A673 (cell line): ENCODE measurements at regions not wholly inside any gene's neighbourhood (a gene's known extent, or its start where the extent isn't known, plus 50 kb on each side); places are given as distances from the start of the nearest gene placed in this dataset.

Experiments
- BruUV-seq: library from RNA; stranded (reverse); fragments of 400-500 nt; replicated peaks from 2 replicates; lab custom pipeline; 2021; lab: Mats Ljungman, UMichigan
- CTCF ChIA-PET: fragments of 300-600 bp; sonication (Branson Sonifier 250); formaldehyde crosslinking; loops from one replicate; lab custom pipeline; 2022; ENCODE audit warnings: antibody characterized with exemption; lab: Charles Lee
- POLR2A ChIA-PET: fragments of 300-600 bp; sonication (Branson Sonifier 250); formaldehyde crosslinking; loops from one replicate; lab custom pipeline; 2022; ENCODE audit warnings: antibody characterized with exemption; ENCODE audit not compliant: low non-redundant PET; lab: Charles Lee
- DNase-seq: peaks from one replicate; pipeline ENCODE4 v3.0.0-alpha.2; 2015; ENCODE audit warnings: low spot score
- H3K27ac ChIP-seq: fragments of 200-600 bp; sonication (generic); 2 replicates; pipeline ENCODE4 v1.5.1; 2016; ENCODE audit warnings: mixed run types, low read depth, mild to moderate bottlenecking, mixed read lengths, antibody characterized with exemption, low read length; ENCODE audit not compliant: poor library complexity, severe bottlenecking
- H3K27me3 ChIP-seq: fragments of 200-600 bp; sonication (generic); replicated peaks from 2 replicates; pipeline ENCODE4 v1.6.1; 2017; ENCODE audit warnings: mixed run types, low read depth, mild to moderate bottlenecking, mixed read lengths, antibody characterized with exemption, low read length; ENCODE audit not compliant: insufficient read depth, poor library complexity
- H3K36me3 ChIP-seq: fragments of 200-600 bp; sonication (generic); 2 replicates; pipeline ENCODE4 v1.6.1; 2016; ENCODE audit warnings: mixed run types, mild to moderate bottlenecking, mixed read lengths, antibody characterized with exemption, low read length; ENCODE audit not compliant: insufficient read depth, poor library complexity, severe bottlenecking
- H3K4me1 ChIP-seq: fragments of 200-600 bp; sonication (generic); 2 replicates; pipeline ENCODE4 v1.6.1; 2017; ENCODE audit warnings: mixed run types, mild to moderate bottlenecking, mixed read lengths, antibody characterized with exemption, low read length; ENCODE audit not compliant: insufficient read depth, poor library complexity, severe bottlenecking
- H3K4me3 ChIP-seq: fragments of 200-600 bp; sonication (generic); 2 replicates; pipeline ENCODE4 v1.5.1; 2016; ENCODE audit warnings: low read depth, mixed run types, mild to moderate bottlenecking, mixed read lengths, low read length; ENCODE audit not compliant: poor library complexity, severe bottlenecking
- H3K9me3 ChIP-seq: fragments of 200-600 bp; sonication (generic); 2 replicates; pipeline ENCODE4 v1.6.1; 2016; ENCODE audit warnings: mixed run types, low read depth, mild to moderate bottlenecking, mixed read lengths, antibody characterized with exemption, low read length; ENCODE audit not compliant: poor library complexity, severe bottlenecking
- CTCF ChIP-seq: fragments of 300-800, 200-600 bp; sonication (generic); conservative IDR thresholded peaks from 2 replicates; pipeline ENCODE4 v1.5.1; 2017; ENCODE audit warnings: low read depth, mild to moderate bottlenecking, antibody characterized with exemption, low read length, moderate library complexity, mixed read lengths
- EZH2 ChIP-seq: fragments of 200-600 bp; sonication (generic); IDR thresholded peaks from 2 replicates; pipeline ENCODE4 v1.6.1; 2017; ENCODE audit warnings: borderline replicate concordance, low read depth, mild to moderate bottlenecking, mixed read lengths, antibody characterized with exemption, low read length; ENCODE audit not compliant: poor library complexity, severe bottlenecking
- intact Hi-C: fragments of 100-400 bp; cut with micrococcal nuclease; formaldehyde crosslinking; loops from one replicate; pipeline ENCODE4 v1.10.0; 2022; ENCODE audit not compliant: unreplicated experiment

- no peak for DNase-seq
- H3K27me3 ChIP-seq: peaks cover 5% of the 10 kb centered on the region
- intact Hi-C loops: no loop called here
- H3K36me3 ChIP-seq: no peaks in the 10 kb centered on the region
- BruUV-seq: no TSS peak
- TF ChIP-seq CTCF (no peak), EZH2 (no peak)
- POLR2A ChIA-PET: no interaction called here
- no peak overlapping the region for H3K27ac ChIP-seq
- CTCF ChIA-PET: no interaction called here
- H3K9me3 ChIP-seq: no peaks in the 10 kb centered on the region
- H3K4me1 ChIP-seq: no peaks in the 10 kb centered on the region
- H3K4me3 ChIP-seq: no peak overlapping the region
Measured at GRCh38 chr6:836276-836853, 143.4 kb upstream of the EXOC2 start.

GRCh38 chr6:835476-836160, 142.7 kb upstream of the EXOC2 start:
- POLR2A ChIA-PET: no interaction called here
- CTCF ChIA-PET: no interaction called here
- no peak overlapping the region for H3K4me3 ChIP-seq
- no peaks in the 10 kb centered on the region for H3K9me3 ChIP-seq
- H3K36me3 ChIP-seq: no peaks in the 10 kb centered on the region
- no peak for DNase-seq
- TF ChIP-seq CTCF (no peak), EZH2 (no peak)
- no peaks in the 10 kb centered on the region for H3K4me1 ChIP-seq
- no TSS peak for BruUV-seq
- peaks cover 5% of the 10 kb centered on the region for H3K27me3 ChIP-seq
- intact Hi-C loops: no loop called here
- no peak overlapping the region for H3K27ac ChIP-seq

GRCh38 chr6:834866-835265, 141.9 kb upstream of the EXOC2 start:
- Histone ChIP-seq H3K4me1 (no peaks in the 10 kb centered on the region), H3K27me3 (peaks cover 5% of the 10 kb centered on the region), H3K27ac (no peak overlapping the region), H3K4me3 (no peak overlapping the region), H3K9me3 (no peaks in the 10 kb centered on the region), H3K36me3 (no peaks in the 10 kb centered on the region)
- POLR2A ChIA-PET: no interaction called here
- TF ChIP-seq CTCF (no peak), EZH2 (no peak)
- intact Hi-C loops: no loop called here
- no peak for DNase-seq
- no TSS peak for BruUV-seq
- CTCF ChIA-PET: no interaction called here
